WTC11 (cell line): ENCODE measurements at regions not wholly inside any gene's neighbourhood (a gene's known extent, or its start where the extent isn't known, plus 50 kb on each side); places are given as distances from the start of the nearest gene placed in this dataset.

ENCODE experiments used
- ATAC-seq: fragments of 200-7000 bp; cut with Tn5 transposase; 2 replicates; pipeline ENCODE4 v1.10.0; 2021; ENCODE audit warnings: mild to moderate bottlenecking, moderate library complexity
- CTCF ChIA-PET: fragments of 300-600 bp; sonication (Branson Sonifier 250); formaldehyde crosslinking; loops from one replicate; lab custom pipeline; 2021; ENCODE audit warnings: antibody characterized with exemption; lab: Charles Lee
- POLR2A ChIA-PET: fragments of 350-600 bp; sonication (Branson Sonifier 250); formaldehyde crosslinking; loops from one replicate; lab custom pipeline; 2021; ENCODE audit warnings: antibody characterized with exemption; lab: Charles Lee
- DNase-seq: peaks from one replicate; pipeline ENCODE4 v3.0.0; 2021; ENCODE audit warnings: low spot score
- H3K27ac Mint-ChIP-seq: 2 replicates; pipeline ENCODE4 v1.8.0; 2021; ENCODE audit warnings: mixed read lengths
- H3K27me3 Mint-ChIP-seq: 2 replicates; pipeline ENCODE4 v1.8.0; 2021; ENCODE audit warnings: low read depth, mild to moderate bottlenecking, moderate library complexity, mixed read lengths
- H3K36me3 Mint-ChIP-seq: 2 replicates; pipeline ENCODE4 v1.8.0; 2021; ENCODE audit warnings: mixed read lengths
- H3K4me1 Mint-ChIP-seq: 2 replicates; pipeline ENCODE4 v1.8.0; 2022; ENCODE audit warnings: mixed read lengths
- H3K4me3 Mint-ChIP-seq: 2 replicates; pipeline ENCODE4 v1.8.0; 2021; ENCODE audit warnings: mild to moderate bottlenecking, moderate library complexity, mixed read lengths
- H3K9me3 Mint-ChIP-seq: 2 replicates; pipeline ENCODE4 v1.8.0; 2021; ENCODE audit warnings: mixed read lengths
- AR ChIP-seq: fragments of 250-450 bp; sonication (Bioruptor Pico); IDR thresholded peaks from 2 replicates; pipeline ENCODE4 v1.9.0; 2021; ENCODE audit warnings: mild to moderate bottlenecking
- CREB1 ChIP-seq: sonication (generic); formaldehyde crosslinking; IDR thresholded peaks from 2 replicates; pipeline ENCODE4 v1.8.0; 2023; ENCODE audit warnings: mild to moderate bottlenecking, missing genetic modification reagents
- EMX1 ChIP-seq: fragments of 250-450 bp; sonication (Bioruptor Pico); IDR thresholded peaks from 2 replicates; pipeline ENCODE4 v1.8.0; 2021; ENCODE audit warnings: mild to moderate bottlenecking
- ESRRA ChIP-seq: sonication (generic); formaldehyde crosslinking; IDR thresholded peaks from 2 replicates; pipeline ENCODE4 v1.8.1; 2022; ENCODE audit warnings: mild to moderate bottlenecking, missing genetic modification reagents, borderline replicate concordance
- ETV6 ChIP-seq: sonication (generic); formaldehyde crosslinking; IDR thresholded peaks from 2 replicates; pipeline ENCODE4 v1.8.1; 2022; ENCODE audit warnings: mild to moderate bottlenecking, missing genetic modification reagents
- FOXK1 ChIP-seq: sonication (generic); formaldehyde crosslinking; IDR thresholded peaks from 2 replicates; pipeline ENCODE4 v1.8.0; 2022; ENCODE audit warnings: mild to moderate bottlenecking, moderate library complexity, missing genetic modification reagents
- FOXP1 ChIP-seq: sonication (generic); formaldehyde crosslinking; IDR thresholded peaks from 2 replicates; pipeline ENCODE4 v1.8.0; 2022; ENCODE audit warnings: missing genetic modification reagents, mild to moderate bottlenecking, moderate library complexity, borderline replicate concordance
- GABPB1 ChIP-seq: sonication (generic); formaldehyde crosslinking; IDR thresholded peaks from 2 replicates; pipeline ENCODE4 v1.8.1; 2023; ENCODE audit warnings: mild to moderate bottlenecking, missing genetic modification reagents
- JAZF1 ChIP-seq: fragments of 250-450 bp; sonication (Bioruptor Pico); IDR thresholded peaks from 2 replicates; pipeline ENCODE4 v1.9.0; 2021; ENCODE audit warnings: moderate library complexity, mild to moderate bottlenecking, inconsistent platforms
- NFE2L1 ChIP-seq: sonication (generic); formaldehyde crosslinking; IDR thresholded peaks from 2 replicates; pipeline ENCODE4 v1.8.1; 2023; ENCODE audit warnings: missing genetic modification reagents
- NR2C2 ChIP-seq: sonication (generic); formaldehyde crosslinking; IDR thresholded peaks from 2 replicates; pipeline ENCODE4 v1.8.0; 2022; ENCODE audit warnings: mild to moderate bottlenecking, missing genetic modification reagents
- NR3C1 ChIP-seq: sonication (generic); formaldehyde crosslinking; conservative IDR thresholded peaks from 2 replicates; pipeline ENCODE4 v1.8.1; 2023; ENCODE audit warnings: low read depth, mild to moderate bottlenecking, missing genetic modification reagents
- RELA ChIP-seq: sonication (generic); formaldehyde crosslinking; IDR thresholded peaks from 2 replicates; pipeline ENCODE4 v1.8.1; 2022; ENCODE audit warnings: missing genetic modification reagents, mild to moderate bottlenecking, borderline replicate concordance
- RORB ChIP-seq: fragments of 250-450 bp; sonication (Bioruptor Pico); IDR thresholded peaks from 2 replicates; pipeline ENCODE4 v1.9.0; 2021; ENCODE audit warnings: mild to moderate bottlenecking
- SMAD3 ChIP-seq: sonication (generic); formaldehyde crosslinking; IDR thresholded peaks from 2 replicates; pipeline ENCODE4 v1.8.0; 2022; ENCODE audit warnings: missing genetic modification reagents, mild to moderate bottlenecking, borderline replicate concordance
- SP1 ChIP-seq: sonication (generic); formaldehyde crosslinking; conservative IDR thresholded peaks from 2 replicates; pipeline ENCODE4 v1.8.1; 2022; ENCODE audit warnings: missing genetic modification reagents
- STAT6 ChIP-seq: sonication (generic); formaldehyde crosslinking; conservative IDR thresholded peaks from 2 replicates; pipeline ENCODE4 v1.8.1; 2023; ENCODE audit warnings: mild to moderate bottlenecking, low read depth, missing genetic modification reagents, moderate library complexity
- TCF7 ChIP-seq: sonication (generic); formaldehyde crosslinking; IDR thresholded peaks from 2 replicates; pipeline ENCODE4 v1.8.0; 2022; ENCODE audit warnings: mild to moderate bottlenecking, low read depth, missing genetic modification reagents, moderate library complexity
- TEAD4 ChIP-seq: sonication (generic); formaldehyde crosslinking; IDR thresholded peaks from 2 replicates; pipeline ENCODE4 v1.8.0; 2022; ENCODE audit warnings: mild to moderate bottlenecking, missing genetic modification reagents
- ZBTB21 ChIP-seq: sonication (generic); formaldehyde crosslinking; IDR thresholded peaks from 2 replicates; pipeline ENCODE4 v1.8.1; 2023; ENCODE audit warnings: mild to moderate bottlenecking, missing genetic modification reagents, borderline replicate concordance
- ZNF263 ChIP-seq: sonication (generic); formaldehyde crosslinking; IDR thresholded peaks from 2 replicates; pipeline ENCODE4 v1.8.1; 2022; ENCODE audit warnings: low read depth, mild to moderate bottlenecking, moderate library complexity, missing genetic modification reagents
- ZNF671 ChIP-seq: fragments of 250-450 bp; sonication (Bioruptor Pico); IDR thresholded peaks from 2 replicates; pipeline ENCODE4 v1.8.0; 2021; ENCODE audit warnings: mild to moderate bottlenecking
- TF ChIP-seq, protein P1 (sequence below): sonication (generic); formaldehyde crosslinking; IDR thresholded peaks from 2 replicates; pipeline ENCODE4 v1.8.0; 2022; ENCODE audit warnings: mild to moderate bottlenecking, missing genetic modification reagents
- TF ChIP-seq, protein P2 (sequence below): fragments of 250-450 bp; sonication (Bioruptor Pico); IDR thresholded peaks from 2 replicates; pipeline ENCODE4 v1.9.0; 2021; ENCODE audit warnings: mild to moderate bottlenecking

DNA sequence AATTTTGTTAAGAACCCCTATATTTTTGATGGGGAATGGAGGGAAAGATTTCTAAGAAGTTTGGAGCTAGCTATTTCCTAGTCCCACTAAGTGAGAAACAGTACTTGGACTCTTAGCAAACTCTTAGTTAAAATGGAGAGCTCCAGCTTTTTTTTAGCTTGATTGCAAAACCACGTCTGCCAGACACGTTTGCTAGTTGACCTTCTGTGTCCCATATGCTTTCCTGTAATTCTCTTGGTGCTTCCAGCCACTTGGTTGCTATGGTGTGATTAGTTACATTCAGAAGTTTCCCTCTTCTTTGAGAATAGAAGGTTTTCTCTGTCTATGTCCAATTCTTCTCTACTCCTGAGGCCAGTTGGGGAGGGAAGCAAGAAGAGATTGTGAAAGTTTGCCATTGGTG lies 417.0 kb upstream of the TLE4 start (continued):
- TF ChIP-seq, protein P1, sequence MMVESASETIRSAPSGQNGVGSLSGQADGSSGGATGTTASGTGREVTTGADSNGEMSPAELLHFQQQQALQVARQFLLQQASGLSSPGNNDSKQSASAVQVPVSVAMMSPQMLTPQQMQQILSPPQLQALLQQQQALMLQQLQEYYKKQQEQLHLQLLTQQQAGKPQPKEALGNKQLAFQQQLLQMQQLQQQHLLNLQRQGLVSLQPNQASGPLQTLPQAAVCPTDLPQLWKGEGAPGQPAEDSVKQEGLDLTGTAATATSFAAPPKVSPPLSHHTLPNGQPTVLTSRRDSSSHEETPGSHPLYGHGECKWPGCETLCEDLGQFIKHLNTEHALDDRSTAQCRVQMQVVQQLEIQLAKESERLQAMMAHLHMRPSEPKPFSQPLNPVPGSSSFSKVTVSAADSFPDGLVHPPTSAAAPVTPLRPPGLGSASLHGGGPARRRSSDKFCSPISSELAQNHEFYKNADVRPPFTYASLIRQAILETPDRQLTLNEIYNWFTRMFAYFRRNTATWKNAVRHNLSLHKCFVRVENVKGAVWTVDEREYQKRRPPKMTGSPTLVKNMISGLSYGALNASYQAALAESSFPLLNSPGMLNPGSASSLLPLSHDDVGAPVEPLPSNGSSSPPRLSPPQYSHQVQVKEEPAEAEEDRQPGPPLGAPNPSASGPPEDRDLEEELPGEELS (CRISPR knock-in tag) = no peak
- TF ChIP-seq ZBTB21 (CRISPR knock-in tag) (no peak), NR2C2 (CRISPR knock-in tag) (no peak), JAZF1 (CRISPR knock-in tag) (no peak), ETV6 (no peak), STAT6 (CRISPR knock-in tag) (no peak), ESRRA (CRISPR knock-in tag) (no peak)

- DNase-seq (peak; percentile 32), ATAC-seq (peak; percentile 70)
- ChIA-PET POLR2A (interaction anchor here (0.5 kb wide), 1 partner anchor 80 kb away, joined by 3 read pairs; no protein-coding TSS in a partner anchor), CTCF (no interaction called here)
- TF ChIP-seq SP1 (CRISPR knock-in tag) (no peak), NFE2L1 (no peak), CREB1 (CRISPR knock-in tag) (no peak), GABPB1 (CRISPR knock-in tag) (no peak), FOXK1 (no peak), AR (CRISPR knock-in tag) (no peak), ZNF263 (CRISPR knock-in tag) (no peak), SMAD3 (CRISPR knock-in tag) (no peak), FOXP1 (no peak), TEAD4 (CRISPR knock-in tag) (no peak)
- TF ChIP-seq, protein P2, sequence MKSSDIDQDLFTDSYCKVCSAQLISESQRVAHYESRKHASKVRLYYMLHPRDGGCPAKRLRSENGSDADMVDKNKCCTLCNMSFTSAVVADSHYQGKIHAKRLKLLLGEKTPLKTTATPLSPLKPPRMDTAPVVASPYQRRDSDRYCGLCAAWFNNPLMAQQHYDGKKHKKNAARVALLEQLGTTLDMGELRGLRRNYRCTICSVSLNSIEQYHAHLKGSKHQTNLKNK (CRISPR knock-in tag) = no peak
- H3K36me3 Mint-ChIP-seq = no peaks in the 10 kb centered on the region
- no peak overlapping the region for H3K4me3 Mint-ChIP-seq
- H3K27ac Mint-ChIP-seq = no peak overlapping the region
- H3K4me1 Mint-ChIP-seq = 0 out of 2 replicates have a peak, but pooled peaks cover 4% of the 10 kb centered on the region
- H3K9me3 Mint-ChIP-seq = no peaks in the 10 kb centered on the region
- no peaks in the 10 kb centered on the region for H3K27me3 Mint-ChIP-seq
These were observed 416.5 kb upstream of the TLE4 start for GRCh38 chr9:79155308-79155707.

GRCh38 chr9:79163544-79163943 lies 408.2 kb upstream of the TLE4 start:
- Mint-ChIP-seq H3K4me3 (no peak overlapping the region), H3K9me3 (no peaks in the 10 kb centered on the region), H3K4me1 (no peaks in the 10 kb centered on the region), H3K36me3 (no peaks in the 10 kb centered on the region), H3K27ac (no peak overlapping the region), H3K27me3 (no peaks in the 10 kb centered on the region)
- ChIA-PET POLR2A (no interaction called here), CTCF (no interaction called here)
- ATAC-seq = no peak
- DNase-seq = no peak
- TF ChIP-seq EMX1 (no peak), NR3C1 (CRISPR knock-in tag) (no peak), TCF7 (no peak), STAT6 (CRISPR knock-in tag) (no peak), NFE2L1 (no peak), ZNF671 (CRISPR knock-in tag) (no peak), JAZF1 (CRISPR knock-in tag) (no peak), RORB (CRISPR knock-in tag) (no peak), RELA (no peak), ETV6 (no peak)
